Psoas muscle (tissue), 7 donors: ENCODE measurements at regions not wholly inside any gene's neighbourhood (a gene's known extent, or its start where the extent isn't known, plus 50 kb on each side); places are given as distances from the start of the nearest gene placed in this dataset.

Experiments used
- ATAC-seq, 4 donors: fragments of 200-7000 bp; cut with Tn5 transposase; one replicate each; pipeline ENCODE4 v1.9.1; 2020; ENCODE audit warnings: moderate library complexity in 3 of 4, mild to moderate bottlenecking in 2 of 4
- DNase-seq, 2 donors: peaks; one replicate each; pipeline ENCODE4 v3.0.0-alpha.2; 2020
- H3K27ac ChIP-seq: fragments of 200-600 bp; one replicate; pipeline ENCODE4 v1.8.0; 2022
- H3K27me3 ChIP-seq, 3 donors: fragments of 200-600 bp in 1 of 3; one replicate each; pipeline versions ENCODE4 v1.6.1 to v1.8.0; 2013 to 2022; ENCODE audit warnings: low read length in 2 of 3, mild to moderate bottlenecking in 2 of 3, moderate library complexity in 1 of 3; ENCODE audit not compliant: insufficient read depth in 3 of 3
- H3K36me3 ChIP-seq, 2 donors: fragments of 200-600 bp in 1 of 2; one replicate each; pipeline versions ENCODE4 v1.6.1 to v1.8.0; 2013 to 2022; ENCODE audit warnings: low read depth in 1 of 2, mild to moderate bottlenecking in 1 of 2, moderate library complexity in 1 of 2; ENCODE audit not compliant: insufficient read depth in 1 of 2
- H3K4me1 ChIP-seq: fragments of 200-600 bp; one replicate; pipeline ENCODE4 v1.8.0; 2022
- H3K4me3 ChIP-seq: fragments of 200-600 bp; one replicate; pipeline ENCODE4 v1.8.0; 2022; ENCODE audit warnings: mild to moderate bottlenecking
- H3K9me3 ChIP-seq: fragments of 200-600 bp; one replicate; pipeline ENCODE4 v1.8.0; 2022
- CTCF ChIP-seq: fragments of 200-600 bp; IDR thresholded peaks from one replicate; pipeline ENCODE4 v1.8.0; 2022; ENCODE audit warnings: antibody characterized with exemption
- WGBS, 3 donors: extraction: QIAGEN DNeasy Blood & Tissue Kit; methylation state at CpG; one replicate each; pipeline versions ENCODE4 v1.1.6 to v1.1.7; 2013; 5-methylcytosine and 5-hydroxymethylcytosine counted together
- intact Hi-C, 2 donors: fragments of 100-400 bp; cut with DNase I; formaldehyde crosslinking; loops; one replicate each; pipeline versions ENCODE4 v1.11.0 to v1.14.2; 2022
- donor health status: healthy with polysubstance abuse.
- donor health status: DM: no; HTN: no; CAD: no; lungs with moderate emphysema.
- donor health status: Bipolar disorder and iron deficiency.
- donor health status: healthy.
- donor health status: DM: yes; HTN: yes; CAD: no.
- donor health status: DM: no; HTN: no; CAD: no.
- donor health status: DM: yes; HTN: yes; CAD: no.

GRCh38 chr2:125364984-125365265, 1291.0 kb upstream of the GYPC start:
- no peak for ATAC-seq

DNA sequence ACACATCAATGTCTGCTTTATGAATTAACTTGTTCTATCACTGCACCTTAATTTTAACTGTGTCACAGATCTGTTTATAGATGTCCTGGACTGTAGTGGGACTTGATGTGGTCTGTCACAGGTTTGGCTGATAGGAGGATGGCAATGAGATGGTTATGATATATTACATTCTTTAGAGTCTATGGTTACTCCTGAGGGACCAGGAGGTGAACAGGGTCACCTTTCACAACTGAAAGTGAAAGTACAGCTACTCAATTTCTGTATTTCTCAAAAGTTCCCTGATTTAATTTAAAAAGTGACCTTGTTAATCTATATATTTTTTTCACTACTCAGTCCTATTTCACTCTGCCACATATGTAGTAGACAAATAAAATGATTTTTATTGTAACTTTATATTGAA, 1284.1 kb upstream of the GYPC start:
- H3K27me3 ChIP-seq = no peaks in the 10 kb centered on the region
- no peak for ATAC-seq
- no peaks in the 10 kb centered on the region for H3K4me1 ChIP-seq
- intact Hi-C loops = no loop called here
- no peaks in the 10 kb centered on the region for H3K36me3 ChIP-seq
- H3K4me3 ChIP-seq = no peak overlapping the region
- H3K9me3 ChIP-seq = no peaks in the 10 kb centered on the region
- no peak overlapping the region for H3K27ac ChIP-seq
- no peak for TF ChIP-seq CTCF
- no peak for DNase-seq

More at GRCh38 chr2:125364984-125365265, 1291.0 kb upstream of the GYPC start:
- Histone ChIP-seq H3K36me3 (no peaks in the 10 kb centered on the region), H3K9me3 (peaks cover 4% of the 10 kb centered on the region), H3K4me1 (no peaks in the 10 kb centered on the region), H3K4me3 (no peak overlapping the region), H3K27me3 (no peaks in the 10 kb centered on the region), H3K27ac (no peak overlapping the region)
- intact Hi-C loops = no loop called here
- WGBS, 3 donors = 80 to 85% (median 80%) methylated on average over 1 of the region's 1 CpG
- no peak for DNase-seq
- no peak for TF ChIP-seq CTCF

DNA sequence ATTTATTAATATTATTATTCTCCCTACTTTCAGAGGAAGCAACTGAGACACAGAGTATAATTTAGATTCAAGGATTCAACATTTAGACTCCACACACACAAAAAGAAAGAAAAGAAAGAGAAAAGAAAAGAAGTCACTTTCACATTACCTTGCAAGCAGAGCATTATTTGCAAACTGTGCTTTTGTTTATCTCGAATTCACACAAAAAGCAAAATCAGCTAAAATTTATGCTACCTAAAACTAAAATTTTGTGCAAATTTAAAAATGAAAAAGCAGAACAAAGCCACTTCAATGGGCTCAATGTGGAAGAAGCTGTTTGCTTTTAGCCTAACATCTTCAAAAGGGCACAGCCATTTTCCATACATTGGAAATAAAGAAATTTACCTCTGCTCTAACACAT, 1282.7 kb upstream of the GYPC start:
- Histone ChIP-seq H3K9me3 (no peaks in the 10 kb centered on the region), H3K4me1 (no peaks in the 10 kb centered on the region), H3K36me3 (no peaks in the 10 kb centered on the region), H3K4me3 (no peak overlapping the region), H3K27me3 (no peaks in the 10 kb centered on the region), H3K27ac (no peak overlapping the region)
- TF ChIP-seq CTCF = no peak
- no peak for ATAC-seq
- 51 to 67% (median 66%) methylated on average over 1 of the region's 1 CpG for WGBS, 3 donors
- DNase-seq = no peak
- intact Hi-C loops = no loop called here

- DNase-seq = no peak
- Histone ChIP-seq H3K4me1 (no peaks in the 10 kb centered on the region), H3K27me3 (no peaks in the 10 kb centered on the region), H3K27ac (no peak overlapping the region), H3K36me3 (no peaks in the 10 kb centered on the region), H3K4me3 (no peak overlapping the region), H3K9me3 (no peaks in the 10 kb centered on the region)
- ATAC-seq = no peak
- intact Hi-C loops = no loop called here
- WGBS, 3 donors = 74 to 86% (median 83%) methylated on average over 7 of the region's 7 CpGs
- TF ChIP-seq CTCF = no peak
Measured at GRCh38 chr2:125386074-125386473, 1269.9 kb upstream of the GYPC start.

DNA sequence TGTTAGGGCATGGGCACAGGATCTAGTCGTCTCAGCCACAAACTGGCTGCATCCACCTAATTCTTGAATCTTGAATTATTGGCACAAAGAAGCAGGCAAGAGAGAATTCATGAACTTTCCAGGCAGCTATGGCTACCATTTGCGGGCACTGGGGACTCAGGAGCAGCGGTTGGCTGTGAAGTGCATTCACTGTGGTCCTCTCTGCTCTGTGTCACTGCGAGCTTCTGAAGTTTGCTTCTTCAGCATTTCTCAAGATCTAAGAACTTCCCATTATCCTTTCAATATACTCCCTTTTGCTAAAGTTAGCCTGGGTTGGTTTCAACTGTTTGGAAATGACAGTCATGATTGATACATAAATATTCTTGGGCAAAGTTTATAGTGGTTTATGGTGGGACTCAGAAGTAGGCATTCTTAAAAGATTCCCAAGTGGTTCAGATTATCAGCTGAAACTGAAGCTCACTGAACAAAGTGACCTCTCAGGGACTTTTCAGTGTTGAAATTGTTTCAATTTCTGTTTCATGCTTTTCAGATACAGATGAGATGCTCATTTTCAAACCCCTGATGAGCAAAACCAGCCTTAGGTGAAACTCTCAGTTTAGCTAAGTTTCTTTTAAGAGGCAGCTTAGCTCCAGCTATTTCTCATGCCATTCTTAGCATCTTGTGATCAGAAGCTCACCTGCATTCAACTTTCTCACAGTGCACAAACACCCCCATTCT, 1258.3 kb upstream of the GYPC start:
- Histone ChIP-seq H3K27me3 (no peaks in the 10 kb centered on the region), H3K9me3 (no peaks in the 10 kb centered on the region), H3K4me3 (no peak overlapping the region), H3K27ac (no peak overlapping the region), H3K36me3 (no peaks in the 10 kb centered on the region), H3K4me1 (no peaks in the 10 kb centered on the region)
- WGBS, 3 donors = 81 to 91% (median 91%) methylated on average over 4 of the region's 4 CpGs
- no peak for TF ChIP-seq CTCF
- ATAC-seq = no peak
- intact Hi-C loops = no loop called here
- DNase-seq = no peak
